GM18502 (cell line): ENCODE measurements at regions not wholly inside any gene's neighbourhood (a gene's known extent, or its start where the extent isn't known, plus 50 kb on each side); places are given as distances from the start of the nearest gene placed in this dataset.
"Not testable (repeated sequence)": the region's sequence is repeated elsewhere in the genome, so short reads cannot be mapped to it uniquely, and the experiment has no call there.

Source experiments
- ATAC-seq: cut with Tn5 transposase; IDR thresholded peaks from one replicate; pipeline ENCODE4 v1.9.1; 2021; ENCODE audit warnings: mild to moderate bottlenecking; ENCODE audit not compliant: unreplicated experiment, poor library complexity

- ATAC-seq, result no peak
These were observed 1056.0 kb upstream of the SLIT2 start for GRCh38 chr4:19195696-19196095.

GRCh38 chr4:19194672-19195071 lies 1057.0 kb upstream of the SLIT2 start:
- no peak for ATAC-seq

- ATAC-seq, result no peak
These were observed 1058.3 kb upstream of the SLIT2 start for GRCh38 chr4:19193274-19193981.

- ATAC-seq, result no peak
These were observed 1059.6 kb upstream of the SLIT2 start for GRCh38 chr4:19191979-19192650.

- ATAC-seq, result no peak
These were observed 1064.0 kb upstream of the SLIT2 start for GRCh38 chr4:19187691-19188090.

GRCh38 chr4:19187096-19187495 lies 1064.6 kb upstream of the SLIT2 start:
- no peak for ATAC-seq

GRCh38 chr4:19181631-19182030 lies 1070.1 kb upstream of the SLIT2 start:
- ATAC-seq, result not testable (repeated sequence)

GRCh38 chr4:19178835-19179234 lies 1072.9 kb upstream of the SLIT2 start:
- no peak for ATAC-seq

GRCh38 chr4:19177616-19178015 lies 1074.1 kb upstream of the SLIT2 start:
- ATAC-seq, result no peak

- ATAC-seq, result no peak
These were observed 1079.9 kb upstream of the SLIT2 start for GRCh38 chr4:19171832-19172231.

- ATAC-seq, result no peak
These were observed 1084.4 kb upstream of the SLIT2 start for GRCh38 chr4:19167311-19167710.

- no peak for ATAC-seq
These were observed 1087.4 kb upstream of the SLIT2 start for GRCh38 chr4:19164334-19164733.

GRCh38 chr4:19159874-19160273 lies 1091.8 kb upstream of the SLIT2 start:
- no peak for ATAC-seq

- no peak for ATAC-seq
These were observed 1093.4 kb upstream of the SLIT2 start for GRCh38 chr4:19158107-19158809.

GRCh38 chr4:19156786-19157185 lies 1094.9 kb upstream of the SLIT2 start:
- no peak for ATAC-seq

GRCh38 chr4:19155568-19155967 lies 1096.1 kb upstream of the SLIT2 start:
- no peak for ATAC-seq

- not testable (repeated sequence) for ATAC-seq
These were observed 1097.4 kb upstream of the SLIT2 start for GRCh38 chr4:19154267-19154666.

GRCh38 chr4:19152264-19152663 lies 1099.4 kb upstream of the SLIT2 start:
- ATAC-seq, result no peak

GRCh38 chr4:19151684-19152083 lies 1100.0 kb upstream of the SLIT2 start:
- no peak for ATAC-seq

GRCh38 chr4:19146038-19146437 lies 1105.7 kb upstream of the SLIT2 start:
- no peak for ATAC-seq

- no peak for ATAC-seq
These were observed 1114.5 kb upstream of the LCORL start for GRCh38 chr4:19135895-19136633.
